Esophagus squamous epithelium (tissue), 4 donors: ENCODE measurements at regions not wholly inside any gene's neighbourhood (a gene's known extent, or its start where the extent isn't known, plus 50 kb on each side); places are given as distances from the start of the nearest gene placed in this dataset.

Experiments used
- CTCF ChIP-seq, 6 experiments: fragments of 450-650 bp in 4 of 6; fragments of 200-600 bp in 2 of 6; sonication (generic) in 2 of 6; IDR thresholded peaks; one replicate each; pipeline ENCODE4 v1.5.1; 2016 to 2019; ENCODE audit warnings: antibody characterized with exemption in 6 of 6, mild to moderate bottlenecking in 4 of 6, moderate library complexity in 4 of 6
- POLR2A ChIP-seq, 4 donors: fragments of 450-650 bp; IDR thresholded peaks; one replicate each; pipeline ENCODE4 v1.6.1; 2017; ENCODE audit warnings: antibody characterized with exemption in 4 of 4, mild to moderate bottlenecking in 4 of 4, moderate library complexity in 3 of 4

GRCh38 chr6:14500809-14501208 lies 383.2 kb downstream of the CD83 start:
- TF ChIP-seq CTCF (IDR thresholded peaks at IDR 0.05) (no peak), POLR2A (IDR thresholded peaks at IDR 0.05) (no peak)
